CD4-positive, alpha-beta T cell treated with Interleukin-15 for 4 hours (primary cell): ENCODE measurements at regions not wholly inside any gene's neighbourhood (a gene's known extent, or its start where the extent isn't known, plus 50 kb on each side); places are given as distances from the start of the nearest gene placed in this dataset.
A peak's percentile ranks its signal among the peaks of the same experiment; 100 is the strongest.
"Not testable (repeated sequence)": the region's sequence is repeated elsewhere in the genome, so short reads cannot be mapped to it uniquely, and the experiment has no call there.

Experiments
- DNase-seq: peaks from one replicate; pipeline ENCODE4 v3.0.0-alpha.2; 2020; ENCODE audit warnings: low spot score

GRCh38 chr22:44630826-44631225 lies 71.2 kb upstream of the PRR5 start:
- DNase-seq: no peak

- no peak for DNase-seq
Measured at GRCh38 chr22:44628835-44629234, 73.2 kb upstream of the PRR5 start.

- DNase-seq: no peak
Measured at GRCh38 chr22:44628273-44628672, 73.7 kb upstream of the PRR5 start.

GRCh38 chr22:44627521-44628139 lies 74.4 kb upstream of the PRR5 start:
- no peak for DNase-seq

- peak; percentile 82 for DNase-seq
Measured at GRCh38 chr22:44625981-44626687, 75.9 kb upstream of the PRR5 start.

- no peak for DNase-seq
Measured at GRCh38 chr22:44625421-44625760, 76.6 kb upstream of the PRR5 start.

GRCh38 chr22:44624689-44625420 lies 77.1 kb upstream of the PRR5 start:
- DNase-seq: no peak

GRCh38 chr22:44623771-44624510 lies 78.1 kb upstream of the PRR5 start:
- DNase-seq: no peak

GRCh38 chr22:44622679-44623078 lies 79.3 kb upstream of the PRR5 start:
- DNase-seq: no peak

GRCh38 chr22:44622147-44622427 lies 79.9 kb upstream of the PRR5 start:
- peak; percentile 25 for DNase-seq

- no peak for DNase-seq
Measured at GRCh38 chr22:44621401-44622146, 80.4 kb upstream of the PRR5 start.

GRCh38 chr22:44620841-44621257 lies 81.2 kb upstream of the PRR5 start:
- no peak for DNase-seq

GRCh38 chr22:44620129-44620840 lies 81.7 kb upstream of the PRR5 start:
- peak; percentile 85 for DNase-seq

- DNase-seq: not testable (repeated sequence)
Measured at GRCh38 chr22:44619560-44620128, 82.4 kb upstream of the PRR5 start.

GRCh38 chr22:44618910-44619309 lies 83.1 kb upstream of the PRR5 start:
- DNase-seq: not testable (repeated sequence)

- no peak for DNase-seq
Measured at GRCh38 chr22:44618400-44618799, 83.6 kb upstream of the PRR5 start.

GRCh38 chr22:44617828-44618227 lies 84.2 kb upstream of the PRR5 start:
- no peak for DNase-seq

GRCh38 chr22:44616882-44617655 lies 84.9 kb upstream of the PRR5 start:
- no peak for DNase-seq

- DNase-seq: no peak
Measured at GRCh38 chr22:44616461-44616860, 85.5 kb upstream of the PRR5 start.

GRCh38 chr22:44615602-44616180 lies 86.3 kb upstream of the PRR5 start:
- no peak for DNase-seq
